OCI-LY1 (cell line): ENCODE measurements at regions not wholly inside any gene's neighbourhood (a gene's known extent, or its start where the extent isn't known, plus 50 kb on each side); places are given as distances from the start of the nearest gene placed in this dataset.

Experiments
- CTCF ChIP-seq: fragments of 200-600 bp; sonication (generic), shearing (Covaris generic); IDR thresholded peaks from 2 replicates; pipeline ENCODE4 v1.5.1; 2017; ENCODE audit warnings: mild to moderate bottlenecking, antibody characterized with exemption, low read length, moderate library complexity, mixed read lengths
- EZH2 ChIP-seq: fragments of 200-600 bp; sonication (generic), shearing (Covaris generic); IDR thresholded peaks from 2 replicates; pipeline ENCODE4 v1.8.0; 2017; ENCODE audit warnings: borderline replicate concordance, mixed run types, mild to moderate bottlenecking, antibody characterized with exemption, low read length, moderate library complexity, mixed read lengths

- TF ChIP-seq CTCF (no peak), EZH2 (no peak)
Measured at GRCh38 chr5:116709082-116709481, 134.5 kb upstream of the SEMA6A start.
